H9 (cell line): ENCODE measurements at regions not wholly inside any gene's neighbourhood (a gene's known extent, or its start where the extent isn't known, plus 50 kb on each side); places are given as distances from the start of the nearest gene placed in this dataset.

Experiments used
- DNase-seq: peaks from one replicate; pipeline ENCODE4 v3.0.0-alpha.2; 2017
- H2AFZ ChIP-seq: one replicate; pipeline ENCODE4 v1.6.1; 2013; ENCODE audit warnings: mild to moderate bottlenecking, low read length, control low read depth, moderate library complexity
- H2AK5ac ChIP-seq: 2 replicates; pipeline ENCODE4 v1.6.1; 2013; ENCODE audit warnings: low read length, control low read depth, mixed read lengths; ENCODE audit not compliant: insufficient read length
- H2BK120ac ChIP-seq: one replicate; pipeline ENCODE4 v1.6.1; 2013; ENCODE audit warnings: low read depth, mild to moderate bottlenecking, low read length, control low read depth, inconsistent platforms; ENCODE audit not compliant: poor library complexity, severe bottlenecking
- H2BK12ac ChIP-seq: 2 replicates; pipeline ENCODE4 v1.6.1; 2013; ENCODE audit warnings: low read length, control low read depth, mixed read lengths, low read depth; ENCODE audit not compliant: insufficient read length
- H2BK15ac ChIP-seq: 2 replicates; pipeline ENCODE4 v1.6.1; 2013; ENCODE audit warnings: low read depth, low read length, control low read depth
- H2BK20ac ChIP-seq: one replicate; pipeline ENCODE4 v1.6.1; 2013; ENCODE audit warnings: low read depth, mild to moderate bottlenecking, low read length, control low read depth, inconsistent platforms; ENCODE audit not compliant: poor library complexity, severe bottlenecking
- H2BK5ac ChIP-seq: 2 replicates; pipeline ENCODE4 v1.6.1; 2013; ENCODE audit warnings: low read length, control low read depth, mixed read lengths; ENCODE audit not compliant: insufficient read length
- H3K14ac ChIP-seq: 2 replicates; pipeline ENCODE4 v1.6.1; 2013; ENCODE audit warnings: low read length, control low read depth; ENCODE audit not compliant: insufficient read depth
- H3K18ac ChIP-seq: 2 replicates; pipeline ENCODE4 v1.6.1; 2013; ENCODE audit warnings: low read depth, mild to moderate bottlenecking, mixed read lengths, low read length, control low read depth; ENCODE audit not compliant: insufficient read length
- H3K23ac ChIP-seq: 2 replicates; pipeline ENCODE4 v1.6.1; 2013; ENCODE audit warnings: low read length, control low read depth, mixed read lengths, low read depth; ENCODE audit not compliant: insufficient read length
- H3K23me2 ChIP-seq: 2 replicates; pipeline ENCODE4 v1.6.1; 2013; ENCODE audit warnings: low read depth, mild to moderate bottlenecking, mixed read lengths, low read length, control low read depth; ENCODE audit not compliant: insufficient read length, poor library complexity, severe bottlenecking
- H3K27ac ChIP-seq: 2 replicates; pipeline ENCODE4 v1.5.1; 2013; ENCODE audit warnings: low read length, control low read depth, mixed read lengths, low read depth; ENCODE audit not compliant: insufficient read length
- H3K27me3 ChIP-seq: 2 replicates; pipeline ENCODE4 v1.6.1; 2013; ENCODE audit warnings: low read length, control low read depth, inconsistent platforms; ENCODE audit not compliant: insufficient read depth
- H3K4ac ChIP-seq: 2 replicates; pipeline ENCODE4 v1.6.1; 2013; ENCODE audit warnings: low read depth, mild to moderate bottlenecking, control low read depth, inconsistent platforms, low read length, moderate library complexity
- H3K4me1 ChIP-seq: 2 replicates; pipeline ENCODE4 v1.6.1; 2013; ENCODE audit warnings: low read length, control low read depth, inconsistent platforms; ENCODE audit not compliant: insufficient read depth
- H3K4me2 ChIP-seq: 2 replicates; pipeline ENCODE4 v1.6.1; 2013; ENCODE audit warnings: low read length, control low read depth, mixed read lengths; ENCODE audit not compliant: insufficient read length, insufficient read depth
- H3K56ac ChIP-seq: 2 replicates; pipeline ENCODE4 v1.6.1; 2013; ENCODE audit warnings: low read depth, mild to moderate bottlenecking, mixed read lengths, low read length, control low read depth; ENCODE audit not compliant: insufficient read length
- H3K79me1 ChIP-seq: 2 replicates; pipeline ENCODE4 v1.6.1; 2013; ENCODE audit warnings: low read depth, mild to moderate bottlenecking, moderate library complexity, low read length, control low read depth, inconsistent platforms; ENCODE audit not compliant: insufficient read depth, poor library complexity, severe bottlenecking
- H3K79me2 ChIP-seq: 2 replicates; pipeline ENCODE4 v1.6.1; 2013; ENCODE audit warnings: low read length, control low read depth, inconsistent platforms; ENCODE audit not compliant: insufficient read depth
- H3K9ac ChIP-seq: 2 replicates; pipeline ENCODE4 v1.6.1; 2013; ENCODE audit warnings: low read length, control low read depth, mixed read lengths; ENCODE audit not compliant: insufficient read length; ENCODE audit errors: extremely low read depth
- H3K9me3 ChIP-seq: one replicate; pipeline ENCODE4 v1.6.1; 2013; ENCODE audit warnings: low read depth, low read length, inconsistent platforms; ENCODE audit not compliant: control insufficient read depth
- H3T11ph ChIP-seq: one replicate; pipeline ENCODE4 v1.6.1; 2013; ENCODE audit warnings: mild to moderate bottlenecking, low read length, control low read depth, inconsistent platforms
- H4K20me1 ChIP-seq: one replicate; pipeline ENCODE4 v1.6.1; 2013; ENCODE audit not compliant: control insufficient read depth, insufficient read length, insufficient read depth
- H4K5ac ChIP-seq: 2 replicates; pipeline ENCODE4 v1.6.1; 2013; ENCODE audit warnings: low read depth, mild to moderate bottlenecking, mixed read lengths, low read length, control low read depth; ENCODE audit not compliant: insufficient read length
- H4K8ac ChIP-seq: replicated peaks from 2 replicates; pipeline ENCODE4 v1.6.1; 2013; ENCODE audit warnings: low read length, control low read depth, mixed read lengths, low read depth; ENCODE audit not compliant: insufficient read length
- H4K91ac ChIP-seq: 2 replicates; pipeline ENCODE4 v1.6.1; 2013; ENCODE audit warnings: low read depth, mild to moderate bottlenecking, moderate library complexity, mixed read lengths, low read length, control low read depth; ENCODE audit not compliant: insufficient read length
- H3K27ac Mint-ChIP-seq, 3 experiments: 2 replicates in 2 of 3; 3 replicates in 1 of 3; pipeline ENCODE4 v1.8.0; 2020 to 2021; ENCODE audit warnings: mixed read lengths in 3 of 3, mild to moderate bottlenecking in 1 of 3, moderate library complexity in 1 of 3
- H3K27me3 Mint-ChIP-seq: 2 replicates; pipeline ENCODE4 v1.8.0; 2021; ENCODE audit warnings: low read depth, mild to moderate bottlenecking, moderate library complexity, mixed read lengths
- H3K36me3 Mint-ChIP-seq, 3 experiments: 2 replicates in 2 of 3; 3 replicates in 1 of 3; pipeline ENCODE4 v1.8.0; 2020 to 2021; ENCODE audit warnings: low read depth in 3 of 3, mixed read lengths in 3 of 3; ENCODE audit not compliant: insufficient read depth in 1 of 3
- H3K4me1 Mint-ChIP-seq, 2 experiments: 2 replicates each; pipeline ENCODE4 v1.8.0; 2020; ENCODE audit warnings: mixed read lengths in 2 of 2
- H3K4me3 Mint-ChIP-seq, 2 experiments: 2 replicates in 1 of 2; 3 replicates in 1 of 2; pipeline ENCODE4 v1.8.0; 2020 to 2021; ENCODE audit warnings: mild to moderate bottlenecking in 2 of 2, mixed read lengths in 2 of 2, moderate library complexity in 1 of 2
- H3K9me3 Mint-ChIP-seq, 2 experiments: 2 replicates in 1 of 2; 3 replicates in 1 of 2; pipeline ENCODE4 v1.8.0; 2020; ENCODE audit warnings: mild to moderate bottlenecking in 2 of 2, mixed read lengths in 2 of 2, moderate library complexity in 1 of 2
- CTCF ChIP-seq: fragments of 200-600 bp; sonication (generic); conservative IDR thresholded peaks from 3 replicates; pipeline ENCODE4 v1.8.0; 2021; ENCODE audit warnings: antibody characterized with exemption, mild to moderate bottlenecking
- WGBS: extraction: QIAGEN DNeasy Blood & Tissue Kit; methylation state at CpG from one replicate; pipeline ENCODE4 v1.1.7; 2013; ENCODE audit warnings: missing lambda C conversion rate, low lambda C conversion rate, mixed read lengths; ENCODE audit not compliant: insufficient read length; ENCODE audit errors: extremely low coverage; 5-methylcytosine and 5-hydroxymethylcytosine counted together

GRCh38 chr18:44568986-44569385 lies 111.7 kb upstream of the SETBP1 start:
- Histone ChIP-seq H3K56ac (no peak overlapping the region), H4K5ac (no peak overlapping the region)
- WGBS = no CpG with 5 or more reads among the region's 1 CpG

More at GRCh38 chr18:44568986-44569385, 111.7 kb upstream of the SETBP1 start:
- H2AK5ac ChIP-seq = no peak overlapping the region
- H2BK15ac ChIP-seq = no peak overlapping the region
- no peaks in the 10 kb centered on the region for H3K27me3 ChIP-seq
- no peak overlapping the region for H2AFZ ChIP-seq
- H4K91ac ChIP-seq = no peak overlapping the region
- no peak overlapping the region for H3K23ac ChIP-seq
- no peaks in the 10 kb centered on the region for H3K79me2 ChIP-seq
- Mint-ChIP-seq H3K4me1 (peaks cover 27 to 38% of the 10 kb centered on the region in 2 experiments), H3K9me3 (no peaks in the 10 kb centered on the region), H3K36me3 (peaks cover 0 to 2% (median 0%) of the 10 kb centered on the region in 3 experiments; a peak in 2 of 7 replicates), H3K27me3 (peaks cover 9% of the 10 kb centered on the region), H3K27ac (no peak overlapping the region), H3K4me3 (no peak overlapping the region)
- no peak overlapping the region for H2BK5ac ChIP-seq
- H4K20me1 ChIP-seq = no peaks in the 10 kb centered on the region
- no peak overlapping the region for H3T11ph ChIP-seq
- H3K79me1 ChIP-seq = no peaks in the 10 kb centered on the region
- H3K23me2 ChIP-seq = no peaks in the 10 kb centered on the region
- no peak overlapping the region for H2BK120ac ChIP-seq
- no peak overlapping the region for H3K4me2 ChIP-seq
- H3K18ac ChIP-seq = no peak overlapping the region
- no peak overlapping the region for H3K27ac ChIP-seq
- H2BK12ac ChIP-seq = no peak overlapping the region
- peaks cover 5% of the 10 kb centered on the region; the same call in 1 of the 2 replicates for H3K4me1 ChIP-seq
- no peak for TF ChIP-seq CTCF
- H3K4ac ChIP-seq = no peak overlapping the region
- no peak overlapping the region for H2BK20ac ChIP-seq
- no peak overlapping the region for H3K9ac ChIP-seq
- H4K8ac ChIP-seq = no peak overlapping the region
- no peak for DNase-seq
- no peaks in the 10 kb centered on the region for H3K9me3 ChIP-seq
- H3K14ac ChIP-seq = no peak overlapping the region
